ENCODE measurements at regions not wholly inside any gene's neighbourhood (a gene's known extent, or its start where the extent isn't known, plus 50 kb on each side); places are given as distances from the start of the nearest gene placed in this dataset.

DNA sequence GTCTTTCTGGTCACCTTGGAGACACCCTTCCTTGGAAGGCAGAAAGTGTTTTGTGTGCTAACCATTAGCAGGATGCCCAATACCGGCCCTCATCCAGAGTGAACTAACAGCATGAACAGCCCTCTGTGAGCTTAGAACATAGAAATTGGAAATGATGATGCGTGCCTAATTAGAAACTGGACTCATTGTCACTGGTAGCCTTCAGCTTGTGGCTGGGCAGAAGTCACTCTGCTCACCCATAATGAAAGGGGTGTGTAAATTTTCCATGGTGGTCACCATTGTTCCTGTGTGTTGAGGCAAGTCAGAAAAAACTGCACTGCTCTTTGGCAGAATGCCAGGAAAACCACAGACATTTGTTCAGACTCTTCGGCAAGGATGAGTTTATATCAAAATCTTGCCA is 74.7 kb upstream of the CNTN4 start:
- POLR2A ChIA-PET, result no interaction called here
- Mint-ChIP-seq H3K4me1 (ENCODE audit: low read depth) (no peaks in the 10 kb centered on the region), H3K9me3 (peaks cover under 1% of the 10 kb centered on the region), H3K36me3 (no peaks in the 10 kb centered on the region), H3K27me3 (no peaks in the 10 kb centered on the region), H3K27ac (no peak overlapping the region), H3K4me3 (no peak overlapping the region)
- DNase-seq, result no peak
- intact Hi-C loops (cut with micrococcal nuclease), result no loop called here
- CTCF ChIA-PET, result no interaction called here

DNA sequence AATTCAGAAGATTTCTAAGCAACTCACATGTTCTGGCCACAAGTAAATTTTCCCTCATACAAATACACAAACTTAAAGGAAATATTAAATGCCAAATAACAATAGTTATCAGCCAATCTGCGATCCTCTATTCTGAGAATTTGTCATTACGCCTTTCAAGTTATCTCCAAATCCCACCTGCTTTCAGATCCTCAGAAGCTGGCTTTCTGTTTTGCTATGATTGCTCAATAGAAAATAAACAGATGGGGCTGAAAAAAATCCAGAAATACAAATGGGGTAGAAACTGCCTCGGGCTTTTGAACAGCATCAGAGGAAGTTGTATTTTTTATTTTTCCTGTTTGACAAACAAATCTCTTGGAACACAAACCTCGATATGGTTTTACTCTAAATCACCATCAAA is 74.0 kb upstream of the CNTN4 start:
- intact Hi-C loops (cut with micrococcal nuclease), result no loop called here
- Mint-ChIP-seq H3K4me1 (ENCODE audit: low read depth) (no peaks in the 10 kb centered on the region), H3K9me3 (peaks cover 4% of the 10 kb centered on the region), H3K36me3 (no peaks in the 10 kb centered on the region), H3K27ac (no peak overlapping the region), H3K27me3 (no peaks in the 10 kb centered on the region), H3K4me3 (no peak overlapping the region)
- ChIA-PET POLR2A (no interaction called here), CTCF (no interaction called here)
- DNase-seq, result no peak

DNA sequence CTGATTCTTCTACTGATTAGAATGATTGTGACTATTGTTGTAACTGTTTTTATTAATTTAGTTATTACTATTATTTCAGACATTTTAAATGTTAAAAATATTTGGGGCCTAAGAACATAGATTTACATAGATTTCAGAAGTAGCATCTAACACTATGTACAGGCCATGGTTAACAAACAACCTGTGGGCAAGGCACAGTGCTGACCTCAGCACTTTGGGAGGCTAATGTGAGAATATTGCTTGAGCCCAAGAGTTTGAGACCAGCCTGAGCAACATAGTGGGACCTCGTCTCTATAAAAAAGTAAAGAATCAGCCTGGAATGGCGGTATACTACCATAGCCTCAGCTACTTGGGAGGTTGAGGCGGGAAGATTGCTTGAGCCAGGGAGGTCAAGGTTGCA is 69.1 kb upstream of the CNTN4 start:
- no peak for DNase-seq
- H3K4me1 Mint-ChIP-seq (ENCODE audit: low read depth), result no peaks in the 10 kb centered on the region
- no peaks in the 10 kb centered on the region for H3K36me3 Mint-ChIP-seq
- POLR2A ChIA-PET, result no interaction called here
- H3K4me3 Mint-ChIP-seq, result no peak overlapping the region
- H3K27ac Mint-ChIP-seq, result no peak overlapping the region
- peaks cover 9% of the 10 kb centered on the region for H3K9me3 Mint-ChIP-seq
- intact Hi-C loops (cut with micrococcal nuclease), result no loop called here
- H3K27me3 Mint-ChIP-seq, result no peaks in the 10 kb centered on the region
- CTCF ChIA-PET, result no interaction called here

DNA sequence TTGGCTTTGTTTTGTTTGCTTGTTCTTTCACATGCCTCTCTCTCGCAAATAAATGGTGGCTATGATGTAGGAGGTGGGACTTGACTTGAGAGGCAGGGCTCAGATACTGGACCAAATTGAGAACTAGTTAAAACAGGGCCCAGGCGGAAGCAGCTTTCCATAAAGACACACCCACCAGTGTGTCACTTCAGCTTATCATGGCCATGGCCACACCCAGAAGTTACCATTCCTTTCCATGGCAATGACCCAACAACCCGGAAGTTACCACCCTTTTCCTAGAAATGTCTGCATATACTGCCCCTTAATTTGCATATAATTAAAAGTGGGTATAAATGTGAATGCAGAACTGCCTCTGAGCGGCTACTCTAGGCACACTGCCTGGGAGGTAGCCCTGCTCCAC is 62.6 kb upstream of the CNTN4 start:
- no peaks in the 10 kb centered on the region for H3K4me1 Mint-ChIP-seq (ENCODE audit: low read depth)
- H3K4me3 Mint-ChIP-seq, result no peak overlapping the region
- no peak for DNase-seq
- ChIA-PET CTCF (no interaction called here), POLR2A (no interaction called here)
- no peaks in the 10 kb centered on the region for H3K27me3 Mint-ChIP-seq
- no peaks in the 10 kb centered on the region for H3K36me3 Mint-ChIP-seq
- no peaks in the 10 kb centered on the region for H3K9me3 Mint-ChIP-seq
- H3K27ac Mint-ChIP-seq, result no peak overlapping the region
- intact Hi-C loops (cut with micrococcal nuclease), result no loop called here

DNA sequence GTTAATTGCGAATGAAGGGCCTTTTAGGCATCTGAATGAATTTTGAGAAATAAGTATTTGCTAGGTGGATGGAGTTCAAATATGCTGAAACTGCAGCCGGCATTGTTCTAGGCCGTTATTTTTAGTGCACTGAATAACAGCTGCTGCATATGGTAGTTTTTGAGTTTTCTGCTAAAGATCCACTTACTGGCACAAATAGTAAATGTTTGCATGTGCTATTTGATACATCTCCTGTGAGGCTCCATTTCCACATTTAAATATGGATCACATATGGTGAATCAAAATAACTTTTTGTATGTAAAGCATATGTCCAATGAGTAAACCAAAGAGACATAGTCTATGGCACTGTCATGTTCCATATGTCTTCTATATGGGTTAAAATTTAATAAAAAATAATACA is 56.7 kb upstream of the CNTN4 start:
- no peaks in the 10 kb centered on the region for H3K9me3 Mint-ChIP-seq
- intact Hi-C loops (cut with micrococcal nuclease), result no loop called here
- no peaks in the 10 kb centered on the region for H3K4me1 Mint-ChIP-seq (ENCODE audit: low read depth)
- H3K27ac Mint-ChIP-seq, result no peak overlapping the region
- ChIA-PET POLR2A (no interaction called here), CTCF (no interaction called here)
- no peaks in the 10 kb centered on the region for H3K36me3 Mint-ChIP-seq
- no peaks in the 10 kb centered on the region for H3K27me3 Mint-ChIP-seq
- no peak overlapping the region for H3K4me3 Mint-ChIP-seq
- DNase-seq, result no peak

Measured in activated CD4-positive, alpha-beta memory T cell treated with anti-CD3 and anti-CD28 coated beads for 36 hours (primary cell).